Embryonic facial prominence (tissue), 1 donor: ENCODE measurements at regions not wholly inside any gene's neighbourhood (a gene's known extent, or its start where the extent isn't known, plus 50 kb on each side); places are given as distances from the start of the nearest gene placed in this dataset.
"Not testable (repeated sequence)": the region's sequence is repeated elsewhere in the genome, so short reads cannot be mapped to it uniquely, and the experiment has no call there.

Source experiments
- DNase-seq: peaks from one replicate; pipeline ENCODE4 v3.0.0-alpha.2; 2016; ENCODE audit errors: extremely low spot score

DNA sequence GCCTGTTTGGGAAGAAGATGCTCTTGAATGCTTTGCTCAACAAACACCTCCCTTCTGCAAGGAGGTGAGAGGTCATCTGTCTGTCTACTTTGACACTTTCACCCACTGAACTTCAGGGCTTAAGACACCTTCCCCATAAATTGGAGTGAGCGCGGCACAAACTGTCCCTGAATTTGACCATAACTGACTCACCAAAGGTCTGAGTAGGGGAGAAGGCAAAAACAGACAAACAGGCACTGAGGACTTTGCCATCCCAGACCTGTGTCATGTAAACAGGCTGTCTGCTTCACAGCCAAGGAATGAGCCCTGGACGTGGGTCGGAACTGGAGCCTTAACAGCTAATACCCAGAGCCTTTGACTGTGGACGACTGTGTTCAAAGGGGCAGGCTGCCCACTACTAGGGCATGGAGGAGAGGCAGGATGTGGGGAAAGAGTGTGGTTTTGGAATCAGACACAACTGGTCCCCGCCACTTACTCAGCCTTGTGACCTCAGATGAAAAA lies 320.9 kb upstream of the KLF4 start:
- no peak for DNase-seq

GRCh38 chr9:107809871-107810460 lies 320.4 kb upstream of the KLF4 start:
- no peak for DNase-seq

DNA sequence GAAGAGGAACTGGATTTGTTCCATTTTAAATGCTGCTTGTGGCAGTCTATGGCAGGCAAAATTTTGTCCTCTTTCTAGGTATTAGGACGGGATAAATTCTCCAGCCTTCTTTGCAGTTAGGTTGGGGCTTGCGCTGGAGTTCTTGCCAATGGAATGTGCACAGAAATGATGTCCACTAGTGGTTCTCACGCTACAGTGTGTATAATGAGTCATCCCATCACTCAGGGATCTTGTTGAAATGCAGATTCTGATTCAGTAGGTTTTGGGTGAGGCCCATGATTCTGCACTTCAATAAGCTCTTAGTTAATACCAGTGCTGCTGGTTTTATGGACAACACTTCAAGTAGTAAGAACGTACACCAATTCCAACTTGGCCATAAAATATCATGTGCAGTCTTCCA lies 317.6 kb upstream of the KLF4 start:
- DNase-seq, result no peak

- no peak for DNase-seq
Measured at GRCh38 chr9:107805201-107805600, 315.6 kb upstream of the KLF4 start.

GRCh38 chr9:107794259-107794658 lies 304.7 kb upstream of the KLF4 start:
- no peak for DNase-seq

DNA sequence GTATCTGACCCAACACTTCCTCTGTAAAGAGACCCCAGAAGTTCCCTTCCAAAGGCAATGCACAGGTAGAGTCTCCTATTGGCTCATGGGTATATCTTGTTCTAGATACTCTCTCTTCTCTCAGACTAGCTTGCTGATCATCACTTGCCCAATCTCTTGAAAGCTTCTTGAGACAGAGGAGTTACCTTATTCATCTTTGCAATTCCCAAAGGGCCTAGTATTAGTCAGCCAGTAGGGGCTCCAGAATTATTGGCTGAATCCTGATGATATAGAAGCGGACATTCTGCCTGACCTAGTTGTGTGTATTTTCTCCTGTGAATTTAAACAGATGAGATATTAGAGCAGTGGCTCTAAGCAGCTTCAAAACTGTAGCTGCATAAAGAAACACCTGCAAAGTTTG lies 304.0 kb upstream of the KLF4 start:
- DNase-seq, result no peak

- no peak for DNase-seq
Measured at GRCh38 chr9:107792596-107792995, 303.0 kb upstream of the KLF4 start.

DNA sequence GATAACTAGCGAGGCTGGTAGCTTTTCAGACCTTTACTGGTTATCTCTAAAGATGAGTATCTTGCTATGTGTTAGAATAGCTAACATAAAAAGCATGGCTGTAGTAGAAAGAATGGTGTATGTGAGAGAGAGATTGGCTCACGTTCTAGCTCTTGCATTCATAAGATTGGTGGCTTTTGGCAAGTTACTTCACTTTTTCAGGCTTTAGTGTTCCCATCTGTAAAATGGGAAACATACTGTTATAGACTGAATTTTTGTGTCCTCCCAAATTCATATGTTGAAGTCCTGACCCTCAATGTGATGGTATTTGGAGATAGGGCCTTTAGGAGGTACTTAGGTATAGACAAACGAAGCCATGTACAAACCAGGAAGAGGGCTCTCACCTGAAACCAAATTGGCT lies 302.4 kb upstream of the KLF4 start:
- no peak for DNase-seq

DNA sequence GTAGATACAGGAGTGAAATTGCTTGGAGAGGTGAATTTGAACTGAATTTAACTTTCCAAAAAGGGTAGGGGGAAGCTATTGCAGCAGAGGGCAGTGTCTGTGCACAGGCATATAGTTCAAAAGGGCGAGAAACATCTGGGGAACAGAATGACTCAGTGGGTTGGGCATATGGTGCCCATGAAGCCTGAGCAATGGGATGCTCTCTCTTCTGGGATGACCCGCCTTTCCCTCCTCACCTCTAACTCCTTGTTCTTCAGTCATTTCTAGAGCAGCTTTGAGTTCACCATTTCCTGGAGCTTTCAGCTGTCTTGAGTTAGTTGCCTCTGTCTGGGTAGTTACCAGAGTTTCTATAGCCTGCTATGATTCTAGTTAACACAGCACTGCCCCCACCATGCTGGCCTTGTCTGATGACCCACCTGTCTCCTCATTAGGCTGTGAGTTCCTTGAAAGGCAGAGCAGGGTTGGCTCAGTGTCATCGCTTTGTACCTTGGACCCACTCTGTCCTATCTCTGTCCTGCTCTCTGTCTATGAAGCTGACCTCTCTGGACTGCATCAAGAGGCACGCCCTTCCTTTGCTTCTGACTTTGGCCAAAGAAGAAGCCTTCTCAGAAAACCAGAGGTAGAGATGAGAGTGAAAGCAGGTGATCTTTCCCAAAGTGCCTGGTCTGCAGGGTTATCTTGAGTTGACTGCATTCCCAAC lies 299.6 kb upstream of the KLF4 start:
- DNase-seq, result no peak

DNA sequence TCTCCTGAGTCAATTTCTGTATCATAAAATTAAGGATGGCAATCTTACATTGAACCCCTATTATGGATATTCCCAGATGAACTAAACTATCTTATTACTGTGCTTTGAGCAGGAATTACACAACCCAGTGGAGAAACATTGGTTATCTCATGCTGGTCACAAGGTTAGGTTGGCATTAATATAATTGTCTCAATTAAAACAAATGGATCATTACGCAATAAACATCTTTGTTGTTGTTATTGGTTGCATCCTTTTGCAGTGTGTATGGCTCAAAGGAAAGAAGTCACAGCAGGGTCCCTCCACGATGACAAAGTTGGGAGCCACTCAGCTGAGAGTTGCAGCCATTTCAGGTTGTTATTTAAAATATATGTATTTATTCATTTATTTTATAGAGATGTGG lies 297.0 kb upstream of the KLF4 start:
- no peak for DNase-seq

- no peak for DNase-seq
Measured at GRCh38 chr9:107784235-107784958, 294.8 kb upstream of the KLF4 start.

DNA sequence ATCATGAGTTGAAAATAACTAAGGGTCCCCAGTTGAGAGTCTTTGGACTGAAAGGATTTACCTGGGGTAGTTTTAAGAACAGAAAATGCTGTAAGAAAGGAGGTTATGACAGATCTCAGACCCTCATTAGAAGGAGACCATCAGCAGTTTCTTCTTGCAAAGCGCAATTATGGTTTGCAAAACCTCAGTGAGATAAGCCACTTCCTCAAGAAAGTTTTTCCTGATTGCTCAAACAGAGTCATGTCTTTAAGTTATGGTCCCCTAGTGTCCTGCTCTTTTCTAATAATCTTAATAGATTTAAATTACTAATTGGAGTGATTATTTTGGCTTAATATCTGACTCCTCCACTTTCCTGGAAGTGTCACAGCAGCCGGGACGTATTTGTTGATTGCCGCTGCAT lies 293.2 kb upstream of the KLF4 start:
- no peak for DNase-seq

DNA sequence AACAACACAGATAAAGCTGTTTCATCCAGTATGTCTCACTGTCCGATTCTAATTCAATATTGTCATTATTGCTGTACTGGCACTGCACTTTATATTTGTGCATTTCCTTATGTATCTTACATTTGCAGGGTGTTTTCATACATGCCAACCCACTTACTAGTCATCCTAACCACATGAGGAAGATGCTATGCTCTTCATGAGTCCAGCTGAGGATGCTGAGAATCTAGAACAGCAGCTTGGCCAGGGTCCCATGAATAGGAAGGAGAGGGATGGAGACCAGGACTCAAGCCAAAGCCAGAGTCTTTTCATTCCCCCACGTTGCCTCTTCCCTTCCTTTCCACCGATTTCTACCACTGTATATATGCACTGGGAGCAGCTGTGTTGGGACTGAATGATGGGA lies 292.8 kb upstream of the KLF4 start:
- no peak for DNase-seq

DNA sequence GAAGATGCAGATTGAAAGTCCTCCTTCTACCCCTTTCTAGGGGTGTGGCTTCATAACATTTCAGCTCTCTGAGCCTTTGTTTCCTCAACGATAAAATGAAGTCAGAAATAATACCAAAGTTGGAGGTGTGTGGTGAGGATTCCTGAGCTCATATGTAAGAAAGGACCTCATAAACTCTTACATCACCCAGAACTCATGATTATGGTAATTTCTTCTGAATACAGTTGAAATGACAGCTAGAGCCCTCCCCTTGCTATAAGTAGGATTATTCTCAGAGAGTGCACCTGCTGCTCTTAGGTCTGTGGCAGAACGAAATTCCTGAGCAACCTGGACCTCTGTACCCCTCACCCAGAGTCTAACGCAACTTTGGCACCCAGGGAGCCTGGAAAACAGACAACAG lies 291.4 kb upstream of the KLF4 start:
- no peak for DNase-seq

- no peak for DNase-seq
Measured at GRCh38 chr9:107779731-107780130, 290.2 kb upstream of the KLF4 start.

DNA sequence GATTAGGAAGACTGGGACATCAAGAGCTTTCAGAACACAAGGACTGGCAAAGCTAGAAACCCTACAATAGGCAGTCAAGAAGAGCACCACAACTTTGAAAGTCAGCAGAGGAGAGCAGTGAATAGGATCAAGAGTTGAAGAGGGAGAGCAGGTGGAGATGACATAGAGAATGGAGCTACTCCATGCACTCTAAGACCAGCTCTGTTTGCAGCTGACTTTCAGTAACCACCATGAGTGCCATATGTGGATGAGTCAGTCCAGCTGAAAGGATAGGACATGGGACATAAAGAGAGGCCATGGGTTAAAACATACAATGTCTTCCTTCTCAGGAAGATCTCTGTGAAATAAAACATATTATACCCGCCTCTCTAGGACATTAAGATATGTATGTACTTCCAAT lies 289.1 kb upstream of the KLF4 start:
- DNase-seq, result no peak

DNA sequence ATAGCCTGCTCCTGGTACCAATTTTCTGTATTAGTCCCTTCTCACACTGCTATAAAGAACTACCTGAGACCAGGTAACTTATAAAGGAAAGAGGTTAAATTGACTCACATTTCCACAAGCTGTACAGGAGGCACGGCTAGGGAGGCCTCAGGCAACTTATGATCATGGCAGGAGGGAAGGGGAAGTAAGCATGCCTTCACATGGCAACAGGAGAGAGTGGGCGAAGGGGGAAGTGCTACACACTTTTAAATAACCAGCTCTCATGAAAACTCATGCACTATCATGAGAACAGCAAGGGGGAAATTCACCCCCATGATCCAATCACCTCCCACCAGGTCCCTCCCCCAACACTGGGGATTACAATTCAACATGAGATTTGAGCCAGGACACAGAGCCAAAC lies 284.5 kb upstream of the KLF4 start:
- DNase-seq, result not testable (repeated sequence)

- no peak for DNase-seq
Measured at GRCh38 chr9:107772988-107773387, 283.4 kb upstream of the KLF4 start.

DNA sequence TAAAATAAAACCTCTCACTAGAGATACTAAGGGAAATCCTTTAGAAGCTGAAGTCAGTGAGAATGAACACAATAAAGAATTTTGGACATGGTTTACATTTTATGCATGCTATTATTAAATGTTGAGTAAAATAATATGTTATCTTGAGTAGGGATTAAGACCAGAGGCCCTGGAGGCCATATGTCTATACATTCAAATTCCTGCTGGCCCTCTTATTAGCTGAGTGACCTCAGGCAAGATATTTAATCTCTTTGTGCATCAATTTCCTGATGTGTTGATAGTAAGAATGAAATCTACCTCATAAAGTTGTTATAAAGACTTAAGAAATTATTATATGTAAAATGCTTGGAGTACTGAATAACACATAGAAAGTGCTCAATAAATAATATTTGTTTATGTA lies 281.1 kb upstream of the KLF4 start:
- no peak for DNase-seq

GRCh38 chr9:107768224-107768623 lies 278.7 kb upstream of the KLF4 start:
- no peak for DNase-seq

- DNase-seq, result no peak
Measured at GRCh38 chr9:107767711-107768110, 278.1 kb upstream of the KLF4 start.

GRCh38 chr9:107763469-107763868 lies 273.9 kb upstream of the KLF4 start:
- DNase-seq, result not testable (repeated sequence)

DNA sequence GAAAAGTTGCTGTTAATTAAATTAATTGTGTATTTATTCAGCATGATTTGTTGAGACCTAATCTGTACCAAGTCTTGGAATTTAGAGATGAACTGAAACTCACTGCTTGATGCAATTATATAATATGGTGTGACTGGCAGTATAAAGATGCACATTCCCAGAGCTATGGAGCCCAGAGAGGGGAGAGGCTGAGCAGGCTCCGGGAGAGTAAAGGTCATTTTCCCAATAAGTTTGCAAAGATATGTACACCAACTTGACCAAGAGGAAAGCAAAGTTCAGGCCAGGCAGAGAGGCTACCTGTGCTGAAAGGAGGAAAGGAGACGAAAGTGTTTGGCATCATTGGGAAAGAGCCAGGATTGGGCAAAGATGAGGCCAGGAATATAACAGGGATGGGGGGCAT lies 271.7 kb upstream of the KLF4 start:
- no peak for DNase-seq
